NCI-H2227 treated with DMSO at 0.1 percent for 48 hours (cell line): ENCODE measurements at regions not wholly inside any gene's neighbourhood (a gene's known extent, or its start where the extent isn't known, plus 50 kb on each side); places are given as distances from the start of the nearest gene placed in this dataset.

Experiments used
- DNase-seq: peaks from one replicate; lab custom pipeline; 2025; lab: John Stamatoyannopoulos, UW

DNA sequence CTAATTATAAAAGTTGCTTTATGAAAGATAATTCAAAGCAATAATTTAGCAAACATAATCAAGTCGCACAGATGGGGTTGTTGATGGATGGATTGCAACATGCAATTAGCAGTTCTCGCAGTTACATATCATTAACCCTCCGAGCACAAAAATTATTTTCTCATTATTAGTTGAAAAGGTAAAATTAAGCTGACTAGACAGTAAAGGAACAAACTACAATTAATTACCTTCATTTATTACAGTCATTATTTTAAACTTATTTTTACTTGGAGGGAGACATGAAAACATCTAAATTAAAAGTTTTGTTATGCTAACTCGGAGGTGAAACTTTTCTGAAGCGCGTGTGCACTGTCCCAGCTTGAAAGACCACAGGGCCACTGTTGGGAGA, 146.9 kb downstream of the PHETA1 start:
- DNase-seq, result no peak

DNA sequence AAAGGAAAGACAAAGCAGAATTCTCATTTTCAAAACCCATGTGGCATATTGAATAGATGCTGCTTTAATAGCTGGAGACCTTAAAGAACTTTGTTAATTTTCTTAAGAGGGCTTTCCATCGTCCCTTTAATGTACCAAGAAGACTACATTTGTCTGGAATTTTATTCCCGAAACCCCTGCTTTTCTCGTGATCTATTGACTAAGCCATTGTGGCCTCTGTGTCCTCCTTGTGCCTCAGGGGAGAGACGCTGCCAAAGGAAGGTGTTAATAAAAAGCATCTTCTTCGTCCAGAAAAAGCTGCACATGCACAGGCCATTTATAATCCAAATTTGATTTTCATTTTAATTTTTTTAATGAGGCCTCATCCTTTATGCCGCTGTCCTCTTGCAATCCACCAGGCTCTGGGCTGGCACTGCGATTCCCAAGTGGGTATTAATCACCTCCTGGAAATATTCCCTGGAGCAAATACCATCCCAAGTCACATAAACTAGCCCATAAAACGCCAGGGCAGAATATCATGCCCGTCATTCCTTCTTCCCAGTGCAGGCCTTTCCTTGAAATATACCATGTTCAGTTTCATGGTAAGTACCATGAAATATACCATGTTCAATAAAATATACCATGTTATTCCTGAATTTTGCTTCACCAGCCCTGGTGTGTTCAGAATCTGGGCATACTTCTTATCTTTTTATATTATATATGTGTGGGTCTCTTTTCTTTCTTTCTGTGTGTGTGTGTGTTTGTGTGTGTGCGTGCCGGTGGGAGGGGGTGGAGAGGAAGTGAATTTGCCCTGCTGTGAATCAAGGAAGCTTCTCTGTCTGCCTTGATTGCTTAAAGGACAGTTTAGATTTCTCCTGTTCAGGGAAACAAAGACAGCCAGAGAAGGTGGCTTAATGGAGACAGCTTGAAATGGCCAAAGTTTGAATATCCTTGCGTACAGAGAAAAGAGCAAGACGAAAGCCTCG, 147.6 kb downstream of the PHETA1 start:
- no peak for DNase-seq

DNA sequence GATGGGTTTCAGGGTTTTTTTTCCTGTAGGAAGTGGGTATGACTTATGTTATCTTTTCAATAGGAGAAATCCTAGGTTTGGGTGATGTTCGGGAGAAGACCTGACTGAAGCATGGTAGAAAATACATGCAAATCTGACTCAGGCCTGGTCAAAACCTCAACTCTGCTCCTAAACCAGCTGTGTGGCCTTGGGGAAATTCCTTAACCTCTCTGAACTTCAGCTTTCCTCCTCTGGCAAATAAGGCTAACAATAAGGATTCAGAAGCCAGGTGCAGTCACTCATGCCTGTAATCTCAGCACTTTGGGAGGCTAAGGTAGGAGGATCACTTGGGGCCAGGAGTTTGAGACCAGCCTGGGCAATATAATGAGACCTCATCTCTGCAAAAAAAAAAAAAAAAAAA, 148.5 kb downstream of the PHETA1 start:
- no peak for DNase-seq

DNA sequence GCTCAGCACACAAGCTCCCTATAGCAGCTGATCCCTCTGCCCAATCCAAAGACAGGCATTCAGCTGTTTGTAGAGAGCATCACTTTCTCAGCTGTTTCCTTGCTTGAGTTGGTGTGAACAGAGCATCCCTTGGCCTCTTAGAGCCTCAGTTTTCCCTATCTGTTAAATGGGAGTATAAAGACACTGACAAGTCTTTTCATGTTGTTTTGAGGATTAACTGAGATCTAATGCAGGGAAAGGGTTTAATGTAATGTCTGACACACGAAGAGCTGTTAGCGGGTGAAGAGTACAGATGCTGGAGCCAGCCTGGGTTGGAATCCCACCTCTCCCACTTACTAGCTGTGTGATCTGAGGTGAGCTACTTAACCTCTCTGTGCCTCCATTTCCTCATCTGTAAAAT, 149.5 kb downstream of the PHETA1 start:
- DNase-seq, result no peak

DNA sequence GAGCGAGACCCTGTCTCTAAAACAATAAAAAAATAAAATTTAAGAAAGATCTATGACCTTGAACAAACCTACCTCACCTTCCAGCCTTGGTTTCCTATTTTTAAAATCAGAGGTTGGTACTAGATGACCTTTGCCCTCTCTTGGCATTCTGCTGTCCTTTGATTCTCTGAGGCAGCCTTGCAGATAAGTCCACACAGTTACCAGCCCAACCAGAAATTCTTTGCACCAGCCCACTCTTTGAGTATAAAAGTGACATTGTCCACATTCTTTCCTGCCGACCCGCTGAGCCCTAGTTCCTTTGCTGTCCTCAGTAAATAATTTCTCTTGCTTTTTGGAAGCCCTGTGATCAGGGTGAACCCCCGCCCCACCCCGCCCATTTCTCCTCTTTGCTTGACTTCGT, 150.4 kb downstream of the PHETA1 start:
- no peak for DNase-seq

DNA sequence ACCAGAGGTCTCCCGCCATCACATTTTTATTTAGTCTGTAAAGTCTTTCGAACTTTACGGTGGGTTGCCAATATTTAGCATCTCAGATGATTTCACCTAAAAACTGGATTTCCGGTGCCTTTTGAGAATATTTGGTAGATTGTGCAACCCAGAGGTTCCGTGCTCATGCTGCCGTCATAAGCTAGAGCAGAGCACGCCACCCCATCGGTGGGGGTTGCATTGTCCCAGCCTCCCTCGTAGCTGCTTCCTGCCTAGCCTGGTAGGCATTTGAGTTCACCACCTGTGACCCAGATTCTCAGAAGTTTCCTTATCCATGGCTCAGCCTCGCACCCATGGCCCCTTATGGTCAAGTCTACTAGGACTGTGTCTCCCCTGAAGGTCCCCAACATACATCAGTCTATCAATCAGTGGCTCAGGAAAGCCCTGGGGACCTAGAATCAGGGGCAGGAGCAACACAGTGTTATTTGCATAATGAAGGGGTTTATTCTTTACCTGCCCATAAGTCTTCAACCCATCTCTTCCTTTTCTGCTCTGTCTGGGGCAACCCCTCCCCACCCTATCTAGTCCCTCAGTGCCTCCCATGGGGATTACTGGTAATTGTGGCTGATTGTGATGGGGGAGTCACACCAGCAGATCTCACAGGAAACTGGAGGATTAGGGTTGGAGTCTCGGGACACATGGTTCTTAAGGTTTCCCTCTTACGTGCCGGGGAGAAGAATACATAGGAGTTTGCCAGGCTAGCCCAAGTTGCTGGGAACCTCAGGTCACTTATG, 152.3 kb downstream of the PHETA1 start:
- DNase-seq, result no peak

DNA sequence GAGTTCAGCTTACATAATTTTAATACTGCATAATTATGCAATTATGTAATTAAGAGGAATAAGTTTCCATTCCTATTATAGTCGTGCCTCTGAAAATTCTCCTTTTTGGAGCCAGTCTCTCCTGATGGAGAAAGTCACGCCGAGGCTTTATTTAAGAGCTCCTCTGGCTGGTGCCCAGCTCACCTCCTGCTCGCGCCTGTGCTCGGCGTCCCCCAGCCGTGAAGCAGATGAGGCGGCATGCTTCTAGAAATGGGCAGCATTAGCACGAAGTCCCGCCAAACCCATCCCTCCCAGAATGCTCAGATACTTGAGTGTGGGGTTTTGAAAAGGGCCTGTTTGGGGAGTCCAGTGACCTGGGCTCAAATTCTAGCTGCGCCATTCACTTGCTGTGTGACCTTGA, 153.0 kb downstream of the PHETA1 start:
- DNase-seq, result no peak

DNA sequence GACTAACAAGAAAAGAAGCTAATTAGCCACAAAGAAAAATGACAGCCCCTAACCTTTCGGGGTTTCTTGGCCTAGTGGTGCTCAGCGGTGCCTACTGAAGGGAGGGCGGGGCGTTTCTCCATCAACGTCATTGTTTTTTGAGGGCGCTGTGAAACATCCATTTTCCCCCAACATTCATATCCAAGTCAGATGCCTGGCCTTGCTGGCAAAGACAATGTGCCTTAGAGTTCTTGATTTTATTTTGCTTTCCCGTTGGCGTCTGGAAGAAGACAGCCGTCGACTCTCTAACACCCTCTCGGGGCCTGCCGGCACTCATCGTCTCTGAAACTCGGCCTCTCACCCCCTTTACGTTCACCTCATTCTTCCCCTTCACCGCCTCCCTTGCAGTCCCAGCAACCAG, 154.5 kb downstream of the PHETA1 start:
- no peak for DNase-seq

DNA sequence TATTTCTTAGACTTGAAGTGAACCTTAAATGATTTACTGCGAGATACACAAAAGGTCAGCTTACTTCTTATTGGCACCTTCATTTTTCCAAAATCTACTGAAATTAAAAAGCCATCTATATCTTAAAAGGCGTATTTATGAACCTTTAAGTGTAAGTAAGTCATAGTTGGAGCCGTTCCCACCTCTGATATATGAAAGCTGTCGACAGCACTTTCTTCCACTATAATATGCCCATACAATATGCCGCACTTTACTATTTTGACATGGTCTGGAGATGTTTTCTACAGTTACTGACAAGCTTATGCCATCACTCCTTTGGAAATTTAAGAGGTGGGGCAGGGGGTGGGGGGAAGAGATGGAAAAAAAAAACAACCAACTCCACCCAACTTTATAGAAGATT, 155.3 kb downstream of the PHETA1 start:
- DNase-seq, result no peak

DNA sequence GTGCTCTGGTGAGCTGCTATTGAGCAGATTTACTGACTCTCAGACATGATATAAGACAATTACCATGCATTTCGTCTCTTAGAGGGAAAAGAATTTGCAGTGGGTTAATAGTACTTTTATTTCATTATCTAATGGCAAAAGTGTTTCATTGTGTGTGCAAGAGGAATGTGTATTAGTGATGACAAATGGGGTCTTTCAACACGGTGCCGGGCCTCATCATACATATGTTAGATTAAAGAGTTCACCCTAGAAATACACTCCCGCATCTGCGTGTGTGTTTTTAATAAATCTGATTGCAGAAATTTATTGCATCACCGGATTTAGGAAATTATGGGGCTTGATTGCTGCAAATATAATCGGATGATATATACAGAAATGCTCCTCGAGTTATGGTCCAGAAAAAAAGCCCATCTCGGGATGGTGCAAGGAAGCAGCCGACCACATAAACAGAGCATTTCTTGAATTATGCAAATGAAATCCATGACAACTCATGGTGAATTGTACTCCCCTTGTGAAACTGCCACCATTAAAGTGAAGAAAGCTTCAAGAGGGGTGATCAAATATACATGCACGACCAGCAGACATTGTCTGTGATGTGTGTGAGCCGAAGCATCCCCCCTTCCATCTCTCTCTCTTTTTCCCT, 156.0 kb downstream of the PHETA1 start:
- DNase-seq, result no peak

DNA sequence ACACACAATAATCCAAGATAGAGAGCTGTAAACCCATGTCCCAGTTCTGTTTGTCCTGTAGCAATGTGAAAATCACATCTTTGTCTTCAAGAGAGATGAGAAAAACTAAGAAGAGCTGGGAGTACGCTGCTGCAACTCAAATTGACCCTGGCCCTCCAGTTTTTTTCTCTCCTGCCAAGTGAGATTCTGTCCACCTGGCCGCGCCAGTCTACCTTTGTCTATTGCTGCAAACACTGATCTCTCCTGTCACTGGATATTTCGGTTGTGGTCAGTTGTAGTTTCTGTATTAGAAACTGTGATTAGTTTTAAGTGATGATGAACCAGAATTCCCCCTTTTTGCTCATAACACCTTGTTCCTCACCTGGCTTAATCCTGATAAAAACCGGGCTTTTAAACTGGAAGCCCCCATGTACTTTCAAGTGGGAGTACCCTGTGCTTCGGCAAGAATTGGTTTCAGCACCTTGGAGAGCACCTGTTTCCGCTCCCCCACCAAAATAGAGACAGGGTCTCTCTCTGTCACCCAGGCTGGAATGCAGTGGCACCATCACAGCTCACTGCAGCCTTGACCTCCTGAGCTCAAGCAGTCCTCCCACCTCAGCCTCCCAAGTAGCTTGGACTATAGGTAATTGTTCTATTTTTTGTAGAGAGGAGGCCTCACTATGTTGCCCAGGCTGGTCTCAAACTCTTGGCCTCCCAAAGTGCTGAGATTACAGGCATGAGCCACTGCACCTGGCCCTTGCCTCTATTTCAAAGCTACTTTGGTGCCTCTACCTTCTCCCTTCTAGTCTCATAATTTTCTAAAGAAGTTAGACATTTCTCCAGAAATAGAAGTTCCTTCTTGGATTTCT, 156.8 kb downstream of the PHETA1 start:
- DNase-seq, result no peak

DNA sequence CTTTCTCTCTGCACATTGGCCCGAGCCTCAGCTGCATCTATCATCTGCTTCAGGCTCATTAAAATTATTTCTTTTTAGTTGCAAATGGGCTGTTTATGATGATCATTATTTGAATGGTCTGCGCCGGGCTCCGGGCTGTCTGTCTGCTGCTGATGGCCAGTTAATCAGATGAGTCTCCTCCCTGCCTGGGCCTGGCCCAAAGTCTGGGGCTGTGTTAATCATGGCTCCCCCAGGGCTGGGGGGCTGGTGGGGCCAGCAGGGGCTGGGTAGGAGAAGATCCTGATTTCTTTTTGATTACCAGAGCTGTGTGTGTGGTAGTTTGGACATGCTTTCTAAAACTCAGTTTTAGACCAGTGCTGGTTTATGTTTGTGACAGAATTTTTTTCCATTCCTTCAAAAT, 159.1 kb downstream of the PHETA1 start:
- DNase-seq, result no peak

DNA sequence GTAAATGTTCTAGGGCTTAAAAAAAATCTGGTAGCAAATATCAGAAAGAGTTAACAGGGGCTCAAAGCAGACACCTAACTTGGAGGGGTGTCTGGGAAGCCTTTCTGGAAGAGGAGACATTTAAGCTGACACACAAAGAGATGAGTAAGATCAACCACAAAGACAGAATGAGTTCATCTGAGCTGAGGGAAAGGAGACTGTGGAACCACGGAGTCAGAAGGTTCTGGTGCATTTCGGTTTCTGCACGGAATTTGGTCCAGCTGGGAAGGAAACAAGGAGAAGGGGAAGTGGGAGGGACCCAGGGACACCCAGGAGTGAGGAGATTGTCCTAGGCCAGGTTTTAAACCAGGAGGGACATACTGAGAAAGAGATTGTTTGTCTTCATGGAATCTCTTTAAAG, 161.1 kb downstream of the PHETA1 start:
- no peak for DNase-seq

DNA sequence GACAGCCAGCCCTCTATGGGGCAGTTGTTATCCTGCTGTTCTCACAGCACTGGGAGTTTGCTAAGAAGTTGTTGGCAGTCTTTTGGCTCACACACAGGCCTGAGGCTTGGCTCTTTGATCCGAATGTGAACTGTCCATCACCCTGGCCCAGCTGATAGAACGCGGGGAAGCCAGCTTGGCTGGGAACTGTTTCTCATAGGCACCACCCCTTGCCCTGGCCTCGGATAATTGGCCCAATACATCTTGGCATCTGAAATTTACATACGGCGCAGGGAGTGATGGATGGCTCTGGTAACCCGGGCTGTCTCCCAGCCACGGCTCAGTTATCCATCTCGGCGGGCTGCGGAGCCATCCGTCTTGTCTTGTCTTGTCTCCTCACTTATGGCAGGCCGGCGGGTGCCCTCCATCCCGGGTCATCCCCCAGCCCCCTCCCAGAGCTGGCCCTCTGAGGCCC, 164.1 kb downstream of the PHETA1 start:
- DNase-seq, result no peak

DNA sequence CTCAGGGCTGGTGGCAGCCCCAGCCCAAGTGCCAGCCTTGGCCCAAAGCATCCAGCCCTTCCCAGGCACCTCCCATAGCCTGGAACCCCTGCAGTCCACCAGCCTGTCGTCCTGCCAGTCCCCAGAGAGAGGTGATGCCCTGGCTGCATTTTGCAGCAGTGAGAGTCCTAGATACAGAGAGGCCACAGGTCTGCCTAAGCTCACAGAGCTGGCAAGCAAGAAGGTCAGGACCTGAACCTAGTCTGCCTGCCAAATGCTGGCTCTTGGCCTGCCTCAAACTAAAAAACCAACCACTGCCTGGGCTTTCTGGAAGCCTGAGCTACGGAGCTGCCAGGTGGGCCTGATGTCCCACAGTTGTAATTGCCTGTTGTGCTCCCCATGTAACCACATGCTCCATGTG, 164.9 kb downstream of the PHETA1 start:
- no peak for DNase-seq

DNA sequence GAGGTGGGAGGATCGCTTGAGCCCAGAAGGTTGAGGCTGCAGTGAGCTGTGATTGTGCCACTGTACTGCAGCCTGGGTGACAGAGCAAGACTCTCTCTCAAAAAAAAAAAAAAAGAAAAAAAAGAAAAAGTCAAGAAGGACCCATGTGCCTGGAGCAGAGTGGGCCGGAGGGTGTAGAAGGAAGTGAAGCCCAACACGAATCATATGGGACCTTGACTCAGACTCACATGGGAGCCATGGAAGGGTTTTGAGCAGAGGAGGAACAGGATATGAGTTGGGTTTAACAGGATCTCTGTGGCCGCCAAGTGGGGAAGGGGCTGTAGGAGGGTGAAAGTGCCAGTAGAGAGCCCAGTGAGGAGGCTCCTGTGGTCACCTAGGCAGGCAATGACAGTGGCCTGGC, 165.4 kb downstream of the PHETA1 start:
- DNase-seq, result no peak

DNA sequence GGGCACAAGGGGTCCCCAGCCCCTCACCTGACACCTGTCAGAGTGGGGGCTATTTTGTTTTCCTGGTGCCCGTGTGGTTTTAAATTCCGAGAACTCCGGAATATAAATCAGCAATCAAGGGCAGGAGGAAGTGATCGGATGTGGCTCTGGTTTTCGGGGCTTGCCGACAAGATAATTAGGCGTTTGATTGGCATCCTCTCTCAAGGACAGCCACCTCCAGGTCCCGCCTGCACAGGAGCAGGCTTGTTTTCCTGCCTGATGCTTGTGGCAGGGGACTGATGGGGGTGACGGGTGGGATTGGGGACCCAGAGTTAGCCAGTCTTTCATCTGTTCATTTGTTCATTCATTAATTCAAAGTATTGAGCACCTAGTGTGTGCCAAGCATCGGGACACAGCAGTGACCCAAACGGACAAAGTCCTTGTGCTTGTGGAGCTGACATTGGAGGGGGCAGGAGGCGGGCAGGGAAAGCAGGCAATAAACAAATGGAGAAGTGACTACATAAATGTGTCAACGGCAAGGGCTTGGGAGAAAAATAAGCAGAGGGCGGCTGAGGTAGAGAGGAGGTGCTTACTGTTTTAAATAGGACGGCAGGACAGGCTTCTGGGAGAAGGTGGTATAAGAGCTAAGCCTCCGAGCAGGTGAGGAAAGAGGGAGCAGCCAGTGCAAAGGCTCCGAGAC, 166.5 kb downstream of the PHETA1 start:
- DNase-seq, result no peak

DNA sequence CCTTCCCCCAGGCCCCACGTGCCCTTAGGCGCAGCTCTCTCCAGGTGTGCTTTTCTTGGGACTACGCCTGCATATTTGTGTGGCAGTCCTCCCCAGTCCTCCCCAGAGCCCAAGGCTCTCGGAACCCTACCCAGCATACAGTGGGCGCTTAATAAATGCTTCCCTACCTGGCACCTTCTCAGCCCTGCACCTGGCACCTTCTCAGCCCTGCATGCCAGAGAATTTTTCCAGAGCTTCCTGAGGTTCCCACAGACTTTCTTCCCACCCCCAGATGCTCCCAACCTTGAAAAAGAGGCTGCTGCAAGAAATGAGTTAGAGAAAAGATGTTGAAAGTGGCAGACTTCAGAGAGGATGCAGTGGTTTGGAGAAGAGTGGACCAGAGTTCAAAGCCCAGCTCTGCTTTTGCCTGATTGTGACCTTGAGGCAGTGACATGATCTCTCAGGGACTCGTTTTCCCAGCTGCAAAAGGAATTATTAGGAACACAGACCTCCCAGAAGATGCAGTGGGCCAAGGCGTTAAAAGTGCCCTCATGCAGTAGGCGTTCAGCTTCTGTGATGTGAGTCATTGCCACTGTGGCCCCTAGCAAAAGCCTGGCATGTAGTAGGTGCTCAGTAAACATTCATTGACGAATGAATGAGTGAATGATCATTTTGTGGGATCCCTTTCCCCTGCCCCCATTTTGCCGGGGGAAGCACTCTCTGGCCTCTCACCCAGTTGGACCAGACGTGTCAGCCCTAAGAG, 167.2 kb downstream of the PHETA1 start:
- DNase-seq, result no peak

DNA sequence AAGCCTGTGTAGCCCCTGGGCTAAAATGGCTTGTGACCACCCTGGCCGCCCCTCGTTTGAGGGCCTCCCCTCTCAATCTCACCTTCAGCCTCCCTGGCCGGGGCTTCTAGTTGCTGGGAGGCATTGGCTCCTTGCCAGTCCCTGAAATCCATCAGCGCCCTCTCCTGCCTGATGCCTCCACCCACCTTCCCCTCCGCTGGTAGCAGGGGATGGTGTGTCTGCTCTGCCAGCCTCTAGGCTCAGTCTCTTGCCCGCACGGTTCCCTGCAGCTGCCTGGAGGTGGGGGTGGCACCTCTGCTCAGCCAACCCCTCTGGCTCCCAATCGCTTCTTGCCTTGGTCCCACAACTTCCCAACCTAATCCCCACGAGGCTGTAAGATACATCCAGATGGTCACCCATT, 167.9 kb downstream of the PHETA1 start:
- peak; percentile 58 for DNase-seq

DNA sequence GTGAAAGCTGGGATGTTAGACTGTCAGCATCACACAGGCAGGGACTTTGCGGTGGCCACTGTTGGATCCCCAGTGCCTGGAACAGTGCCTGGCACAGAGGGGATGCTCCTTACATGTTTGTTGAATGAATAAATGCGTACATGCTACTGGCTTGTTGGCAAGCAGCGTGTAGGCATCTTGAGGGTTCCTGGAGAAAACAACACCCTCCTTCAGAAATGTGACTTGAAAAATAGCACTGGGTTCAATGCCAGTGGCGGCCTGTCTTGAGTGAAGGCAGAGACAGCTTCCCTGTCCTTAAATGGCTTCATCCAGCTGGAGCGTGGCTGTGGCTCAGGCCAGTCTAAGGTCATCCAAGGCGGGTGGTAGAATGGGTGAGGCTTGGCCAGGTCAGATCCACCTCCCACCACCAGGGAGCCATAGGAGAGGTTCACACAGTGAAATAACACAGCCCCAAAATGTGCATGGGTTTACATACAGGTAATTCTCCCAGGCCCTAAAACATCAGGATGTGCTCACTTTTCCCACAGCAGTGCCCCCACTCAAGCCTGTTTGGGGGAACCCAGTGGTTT, 171.4 kb downstream of the PHETA1 start:
- no peak for DNase-seq
